Muscle of leg (tissue), 3 donors: ENCODE measurements at regions not wholly inside any gene's neighbourhood (a gene's known extent, or its start where the extent isn't known, plus 50 kb on each side); places are given as distances from the start of the nearest gene placed in this dataset.

ENCODE experiments used
- DNase-seq: peaks from one replicate; pipeline ENCODE4 v3.0.0; 2013
- H3K27ac ChIP-seq: one replicate; pipeline ENCODE4 v1.5.1; 2013; ENCODE audit warnings: mild to moderate bottlenecking, low read length, control low read depth
- H3K27me3 ChIP-seq: one replicate; pipeline ENCODE4 v1.6.1; 2013; ENCODE audit warnings: low read length; ENCODE audit not compliant: control insufficient read depth, insufficient read depth
- H3K36me3 ChIP-seq: one replicate; pipeline ENCODE4 v1.6.1; 2013; ENCODE audit warnings: low read length; ENCODE audit not compliant: control insufficient read depth, insufficient read depth
- H3K4me1 ChIP-seq: one replicate; pipeline ENCODE4 v1.6.1; 2013; ENCODE audit warnings: low read length; ENCODE audit not compliant: control insufficient read depth, insufficient read depth
- H3K4me3 ChIP-seq: one replicate; pipeline ENCODE4 v1.5.1; 2013; ENCODE audit warnings: low read length, control low read depth
- H3K9me3 ChIP-seq: replicated peaks from 2 replicates; pipeline ENCODE4 v1.6.1; 2013; ENCODE audit warnings: low read depth, low read length; ENCODE audit not compliant: control insufficient read depth
- WGBS: methylation state at CpG from one replicate; pipeline ENCODE4 v1.1.5; 2013; ENCODE audit warnings: missing lambda C conversion rate; ENCODE audit not compliant: insufficient coverage; 5-methylcytosine and 5-hydroxymethylcytosine counted together

- Histone ChIP-seq H3K4me3 (no peak overlapping the region), H3K27ac (no peak overlapping the region), H3K9me3 (peaks cover 11% of the 10 kb centered on the region), H3K36me3 (no peaks in the 10 kb centered on the region), H3K27me3 (no peaks in the 10 kb centered on the region), H3K4me1 (peaks cover 10% of the 10 kb centered on the region)
- no peak for DNase-seq
- WGBS, result 50% methylated on average over 2 of the region's 6 CpGs
These were observed 256.6 kb upstream of the KCNJ16 start for GRCh38 chr17:69818467-69818866.

- H3K27ac ChIP-seq, result no peak overlapping the region
- no peaks in the 10 kb centered on the region for H3K36me3 ChIP-seq
- no peak overlapping the region for H3K4me3 ChIP-seq
- DNase-seq, result peak; percentile 23
- peaks cover 11% of the 10 kb centered on the region for H3K9me3 ChIP-seq
- no peaks in the 10 kb centered on the region for H3K27me3 ChIP-seq
- peaks cover 10% of the 10 kb centered on the region for H3K4me1 ChIP-seq
- WGBS, result no CpG with 5 or more reads among the region's 5 CpGs
These were observed 255.5 kb upstream of the KCNJ16 start for GRCh38 chr17:69819316-69820087.

GRCh38 chr17:69820876-69821473, 254.1 kb upstream of the KCNJ16 start:
- peaks cover 11% of the 10 kb centered on the region for H3K9me3 ChIP-seq
- H3K4me3 ChIP-seq, result no peak overlapping the region
- peak overlapping the region; percentile 48 for H3K27ac ChIP-seq
- H3K36me3 ChIP-seq, result no peaks in the 10 kb centered on the region
- no peaks in the 10 kb centered on the region for H3K27me3 ChIP-seq
- peak; percentile 69 for DNase-seq
- peaks cover 10% of the 10 kb centered on the region for H3K4me1 ChIP-seq
- WGBS, result 83% methylated on average over 6 of the region's 6 CpGs

- Histone ChIP-seq H3K4me3 (no peak overlapping the region), H3K9me3 (peaks cover 11% of the 10 kb centered on the region), H3K27me3 (no peaks in the 10 kb centered on the region), H3K4me1 (peaks cover 10% of the 10 kb centered on the region), H3K36me3 (no peaks in the 10 kb centered on the region), H3K27ac (no peak overlapping the region)
- DNase-seq, result no peak
- 97% methylated on average over 5 of the region's 8 CpGs for WGBS
These were observed 252.6 kb upstream of the KCNJ16 start for GRCh38 chr17:69822314-69822875.

- 40% methylated on average over 2 of the region's 6 CpGs for WGBS
- Histone ChIP-seq H3K4me1 (peaks cover 3% of the 10 kb centered on the region), H3K9me3 (no peaks in the 10 kb centered on the region), H3K27ac (peak overlapping the region; percentile 78), H3K36me3 (no peaks in the 10 kb centered on the region), H3K27me3 (no peaks in the 10 kb centered on the region), H3K4me3 (no peak overlapping the region)
- peak; percentile 75 for DNase-seq
These were observed 246.9 kb upstream of the KCNJ16 start for GRCh38 chr17:69828087-69828486.

- WGBS, result no CpG with 5 or more reads among the region's 2 CpGs
- no peak overlapping the region for H3K27ac ChIP-seq
- H3K36me3 ChIP-seq, result no peaks in the 10 kb centered on the region
- no peaks in the 10 kb centered on the region for H3K27me3 ChIP-seq
- no peaks in the 10 kb centered on the region for H3K4me1 ChIP-seq
- no peak overlapping the region for H3K4me3 ChIP-seq
- H3K9me3 ChIP-seq, result peaks cover 4% of the 10 kb centered on the region
- no peak for DNase-seq
These were observed 240.5 kb upstream of the KCNJ16 start for GRCh38 chr17:69834494-69834893.

GRCh38 chr17:69851736-69852135, 223.3 kb upstream of the KCNJ16 start:
- Histone ChIP-seq H3K4me3 (no peak overlapping the region), H3K27ac (no peak overlapping the region), H3K9me3 (peaks cover 2% of the 10 kb centered on the region), H3K4me1 (peaks cover 4% of the 10 kb centered on the region), H3K36me3 (no peaks in the 10 kb centered on the region), H3K27me3 (no peaks in the 10 kb centered on the region)
- WGBS, result no CpG with 5 or more reads among the region's 4 CpGs
- DNase-seq, result peak; percentile 62

GRCh38 chr17:69853541-69854224, 221.3 kb upstream of the KCNJ16 start:
- no peaks in the 10 kb centered on the region for H3K27me3 ChIP-seq
- H3K4me1 ChIP-seq, result peaks cover 4% of the 10 kb centered on the region
- peaks cover 5% of the 10 kb centered on the region for H3K9me3 ChIP-seq
- DNase-seq, result peak; percentile 78
- peak overlapping the region; percentile 30 for H3K27ac ChIP-seq
- H3K4me3 ChIP-seq, result no peak overlapping the region
- WGBS, result 50% methylated on average over 1 of the region's 4 CpGs
- no peaks in the 10 kb centered on the region for H3K36me3 ChIP-seq

GRCh38 chr17:69854225-69854780, 220.7 kb upstream of the KCNJ16 start:
- WGBS, result no CpG with 5 or more reads among the region's 1 CpG
- no peak overlapping the region for H3K27ac ChIP-seq
- peaks cover 6% of the 10 kb centered on the region for H3K9me3 ChIP-seq
- H3K27me3 ChIP-seq, result no peaks in the 10 kb centered on the region
- H3K36me3 ChIP-seq, result no peaks in the 10 kb centered on the region
- H3K4me1 ChIP-seq, result peaks cover 4% of the 10 kb centered on the region
- H3K4me3 ChIP-seq, result no peak overlapping the region
- peak; percentile 42 for DNase-seq

- no CpG with 5 or more reads among the region's 1 CpG for WGBS
- H3K4me3 ChIP-seq, result no peak overlapping the region
- no peaks in the 10 kb centered on the region for H3K36me3 ChIP-seq
- peaks cover 4% of the 10 kb centered on the region for H3K4me1 ChIP-seq
- DNase-seq, result peak; percentile 71
- no peaks in the 10 kb centered on the region for H3K27me3 ChIP-seq
- H3K27ac ChIP-seq, result no peak overlapping the region
- H3K9me3 ChIP-seq, result peaks cover 9% of the 10 kb centered on the region
These were observed 218.1 kb upstream of the KCNJ16 start for GRCh38 chr17:69856946-69857345.
